Chondrocyte (in vitro differentiated cells): ENCODE measurements at regions not wholly inside any gene's neighbourhood (a gene's known extent, or its start where the extent isn't known, plus 50 kb on each side); places are given as distances from the start of the nearest gene placed in this dataset.
A peak's percentile ranks its signal among the peaks of the same experiment; 100 is the strongest.

Source experiments
- DNase-seq: peaks from one replicate; pipeline ENCODE4 v3.0.0; 2021; ENCODE audit warnings: mixed read lengths, low spot score
- H3K27ac Mint-ChIP-seq: one replicate; pipeline ENCODE4 v1.8.0; 2021; ENCODE audit warnings: mild to moderate bottlenecking, moderate library complexity, mixed read lengths; ENCODE audit not compliant: unreplicated experiment
- H3K27me3 Mint-ChIP-seq: 2 replicates; pipeline ENCODE4 v1.8.0; 2021; ENCODE audit warnings: low read depth, mixed read lengths
- H3K36me3 Mint-ChIP-seq: 2 replicates; pipeline ENCODE4 v1.8.0; 2021; ENCODE audit warnings: low read depth, mixed read lengths
- H3K4me1 Mint-ChIP-seq: 2 replicates; pipeline ENCODE4 v1.8.0; 2021; ENCODE audit warnings: low read depth, mild to moderate bottlenecking, mixed read lengths
- H3K4me3 Mint-ChIP-seq: one replicate; pipeline ENCODE4 v1.8.0; 2021; ENCODE audit warnings: mild to moderate bottlenecking, moderate library complexity, mixed read lengths; ENCODE audit not compliant: unreplicated experiment
- H3K9me3 Mint-ChIP-seq: 2 replicates; pipeline ENCODE4 v1.8.0; 2021; ENCODE audit warnings: low read depth, mixed read lengths
- TF ChIP-seq, protein P1 (sequence below): fragments of 200-600 bp; sonication (generic); IDR thresholded peaks from 2 replicates; pipeline ENCODE4 v1.5.0; 2021; ENCODE audit warnings: antibody characterized with exemption, mild to moderate bottlenecking, moderate library complexity

DNA sequence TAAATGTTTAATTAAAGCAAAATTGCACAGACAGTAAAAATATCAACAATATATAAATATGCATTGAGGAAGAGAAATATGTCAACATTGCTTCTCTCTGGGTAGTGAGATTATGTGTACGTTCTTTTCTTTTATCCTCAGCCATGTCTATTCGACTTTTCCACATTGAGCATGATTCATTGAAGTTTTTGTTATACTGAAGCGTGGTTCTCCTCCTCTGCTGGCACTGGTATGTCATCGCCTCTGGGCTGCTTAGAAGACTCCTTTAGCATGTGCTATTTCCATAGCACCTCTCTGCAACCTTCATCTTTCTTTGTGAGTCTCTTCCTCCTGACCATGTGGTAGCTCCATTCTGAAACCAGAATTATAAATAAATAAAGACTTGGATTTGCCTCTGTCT, 65.8 kb upstream of the AKAP13 start:
- TF ChIP-seq, protein P1, sequence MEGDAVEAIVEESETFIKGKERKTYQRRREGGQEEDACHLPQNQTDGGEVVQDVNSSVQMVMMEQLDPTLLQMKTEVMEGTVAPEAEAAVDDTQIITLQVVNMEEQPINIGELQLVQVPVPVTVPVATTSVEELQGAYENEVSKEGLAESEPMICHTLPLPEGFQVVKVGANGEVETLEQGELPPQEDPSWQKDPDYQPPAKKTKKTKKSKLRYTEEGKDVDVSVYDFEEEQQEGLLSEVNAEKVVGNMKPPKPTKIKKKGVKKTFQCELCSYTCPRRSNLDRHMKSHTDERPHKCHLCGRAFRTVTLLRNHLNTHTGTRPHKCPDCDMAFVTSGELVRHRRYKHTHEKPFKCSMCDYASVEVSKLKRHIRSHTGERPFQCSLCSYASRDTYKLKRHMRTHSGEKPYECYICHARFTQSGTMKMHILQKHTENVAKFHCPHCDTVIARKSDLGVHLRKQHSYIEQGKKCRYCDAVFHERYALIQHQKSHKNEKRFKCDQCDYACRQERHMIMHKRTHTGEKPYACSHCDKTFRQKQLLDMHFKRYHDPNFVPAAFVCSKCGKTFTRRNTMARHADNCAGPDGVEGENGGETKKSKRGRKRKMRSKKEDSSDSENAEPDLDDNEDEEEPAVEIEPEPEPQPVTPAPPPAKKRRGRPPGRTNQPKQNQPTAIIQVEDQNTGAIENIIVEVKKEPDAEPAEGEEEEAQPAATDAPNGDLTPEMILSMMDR, result no peak
- H3K27ac Mint-ChIP-seq, result no peak overlapping the region
- peaks cover 4% of the 10 kb centered on the region for H3K9me3 Mint-ChIP-seq
- H3K4me1 Mint-ChIP-seq, result peaks cover 61% of the 10 kb centered on the region
- H3K27me3 Mint-ChIP-seq, result no peaks in the 10 kb centered on the region
- no peaks in the 10 kb centered on the region for H3K36me3 Mint-ChIP-seq
- DNase-seq, result no peak
- H3K4me3 Mint-ChIP-seq, result no peak overlapping the region

DNA sequence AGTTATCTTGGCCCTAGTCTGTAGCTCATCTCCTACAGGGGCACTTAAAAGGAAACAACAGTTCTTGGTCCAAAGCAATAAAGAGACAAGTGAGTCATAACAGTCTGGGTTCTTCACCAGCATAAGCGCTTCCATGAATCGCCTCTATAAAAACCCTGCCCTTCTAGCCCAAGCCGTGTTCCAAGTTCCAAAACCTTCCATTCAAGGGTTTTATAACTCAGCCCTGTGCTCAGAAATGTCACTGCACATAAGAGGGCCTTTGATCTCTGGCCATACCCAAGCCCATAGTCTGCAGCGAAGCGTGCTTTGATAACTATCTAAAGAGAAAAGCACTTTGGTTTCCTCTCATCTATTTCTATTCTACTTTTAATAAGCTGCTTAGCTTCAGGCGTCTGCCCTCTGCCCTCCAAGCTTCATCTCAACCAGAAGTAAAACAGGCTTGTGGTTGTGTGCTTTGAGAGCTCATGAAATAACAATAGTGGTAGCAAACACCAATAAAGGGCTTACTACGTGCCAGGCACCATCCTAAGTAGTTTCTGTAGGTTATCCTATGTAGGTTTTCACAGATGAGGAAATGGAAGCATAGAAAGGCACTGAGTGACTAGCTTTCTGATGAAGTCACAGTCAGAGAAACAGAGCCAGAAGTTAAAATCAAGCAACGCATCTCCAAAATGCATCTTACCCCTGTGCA, 64.0 kb upstream of the AKAP13 start:
- no peak for DNase-seq
- Mint-ChIP-seq H3K9me3 (peaks cover 4% of the 10 kb centered on the region), H3K36me3 (no peaks in the 10 kb centered on the region), H3K27me3 (no peaks in the 10 kb centered on the region), H3K4me1 (peaks cover 61% of the 10 kb centered on the region), H3K27ac (peak overlapping the region; percentile 11), H3K4me3 (no peak overlapping the region)
- TF ChIP-seq, protein P1, result no peak

DNA sequence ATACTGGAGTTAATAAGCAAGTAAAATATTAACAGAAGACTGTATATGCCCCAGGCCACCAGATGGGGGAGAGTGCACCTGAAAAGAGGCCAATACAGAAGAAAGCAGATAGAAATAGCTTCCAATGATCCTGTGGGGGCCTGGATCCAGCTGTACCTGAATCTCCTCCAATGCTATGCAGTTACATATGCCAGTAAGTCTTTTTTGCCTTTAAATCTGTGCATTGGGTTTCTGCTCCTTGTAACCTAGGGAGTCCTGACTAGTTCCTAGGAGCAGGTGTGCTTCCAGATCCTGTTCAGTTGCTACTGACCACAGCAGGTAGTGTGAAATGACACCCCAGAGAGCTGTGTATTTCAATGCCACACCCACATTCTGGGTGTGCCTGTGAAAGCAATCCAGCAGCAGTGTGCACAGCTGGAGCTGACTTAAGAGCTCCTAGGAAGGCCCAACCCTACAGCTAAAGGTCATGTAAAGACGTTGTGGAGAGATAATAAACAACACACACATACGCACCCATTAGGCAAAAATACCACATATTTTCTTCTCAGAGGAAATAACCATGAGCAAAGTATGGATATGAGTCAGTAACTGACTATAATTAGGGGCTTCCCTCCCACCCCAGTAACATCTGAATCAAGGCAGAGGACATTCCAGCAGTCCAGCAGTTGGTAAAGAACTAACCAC, 62.2 kb upstream of the AKAP13 start:
- Mint-ChIP-seq H3K4me1 (peaks cover 49% of the 10 kb centered on the region), H3K9me3 (peaks cover 10% of the 10 kb centered on the region), H3K4me3 (no peak overlapping the region), H3K36me3 (peaks cover 2% of the 10 kb centered on the region), H3K27ac (peak overlapping the region; percentile 62), H3K27me3 (no peaks in the 10 kb centered on the region)
- TF ChIP-seq, protein P1, result peak; percentile 57
- DNase-seq, result no peak

- TF ChIP-seq, protein P1, result no peak
- H3K4me1 Mint-ChIP-seq, result peaks cover 44% of the 10 kb centered on the region
- no peak overlapping the region for H3K4me3 Mint-ChIP-seq
- H3K9me3 Mint-ChIP-seq, result peaks cover 11% of the 10 kb centered on the region
- DNase-seq, result no peak
- peak overlapping the region; percentile 62 for H3K27ac Mint-ChIP-seq
- H3K27me3 Mint-ChIP-seq, result no peaks in the 10 kb centered on the region
- peaks cover 2% of the 10 kb centered on the region for H3K36me3 Mint-ChIP-seq
These were observed 61.7 kb upstream of the AKAP13 start for GRCh38 chr15:85318732-85319076.

DNA sequence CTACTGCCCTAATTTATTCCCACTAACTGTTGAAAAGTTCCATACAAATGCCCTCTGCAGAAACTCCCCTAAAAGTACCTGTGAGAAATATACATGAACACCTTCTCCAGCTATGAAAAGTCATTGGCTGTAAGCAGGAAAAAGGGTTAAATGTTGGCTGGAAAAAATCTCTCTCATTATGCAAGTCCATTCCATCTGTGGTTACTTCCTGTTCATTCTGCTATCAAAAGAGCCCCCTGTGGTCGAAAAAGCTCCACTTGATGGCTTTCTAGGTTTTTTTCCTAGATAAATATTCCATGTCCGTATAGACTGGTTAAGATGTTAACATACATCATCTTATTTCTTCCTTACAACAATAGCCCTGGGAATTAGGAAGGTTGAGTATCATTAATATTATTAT, 56.2 kb upstream of the AKAP13 start:
- H3K27me3 Mint-ChIP-seq, result no peaks in the 10 kb centered on the region
- H3K9me3 Mint-ChIP-seq, result peaks cover 11% of the 10 kb centered on the region
- DNase-seq, result no peak
- H3K4me3 Mint-ChIP-seq, result no peak overlapping the region
- TF ChIP-seq, protein P1, result no peak
- H3K27ac Mint-ChIP-seq, result no peak overlapping the region
- H3K4me1 Mint-ChIP-seq, result peaks cover 3% of the 10 kb centered on the region
- H3K36me3 Mint-ChIP-seq, result peaks cover 2% of the 10 kb centered on the region
